HG02759 (cell line): ENCODE measurements at regions not wholly inside any gene's neighbourhood (a gene's known extent, or its start where the extent isn't known, plus 50 kb on each side); places are given as distances from the start of the nearest gene placed in this dataset.

Source experiments
- ATAC-seq: cut with Tn5 transposase; IDR thresholded peaks from one replicate; pipeline ENCODE4 v1.9.1; 2021; ENCODE audit warnings: mild to moderate bottlenecking, moderate library complexity; ENCODE audit not compliant: unreplicated experiment

DNA sequence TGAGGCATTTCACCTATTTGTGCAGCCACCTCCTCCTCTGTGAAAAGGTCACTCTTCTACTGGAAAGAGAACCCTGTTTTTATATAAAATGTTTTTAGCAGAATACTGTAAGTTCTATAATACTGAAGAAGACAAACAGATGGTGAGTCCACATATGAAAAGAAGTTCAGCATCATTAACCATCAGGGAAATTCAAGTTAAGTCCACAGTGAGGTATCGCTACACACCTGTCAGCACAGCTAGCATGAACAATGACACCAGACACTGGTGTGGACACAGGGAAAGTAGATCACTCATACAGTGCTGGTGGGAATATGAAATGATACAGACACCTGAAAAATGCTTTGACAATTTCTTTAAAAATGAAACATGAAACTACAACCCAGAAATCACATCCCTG is 133.0 kb downstream of the MAD2L1 start:
- no peak for ATAC-seq

DNA sequence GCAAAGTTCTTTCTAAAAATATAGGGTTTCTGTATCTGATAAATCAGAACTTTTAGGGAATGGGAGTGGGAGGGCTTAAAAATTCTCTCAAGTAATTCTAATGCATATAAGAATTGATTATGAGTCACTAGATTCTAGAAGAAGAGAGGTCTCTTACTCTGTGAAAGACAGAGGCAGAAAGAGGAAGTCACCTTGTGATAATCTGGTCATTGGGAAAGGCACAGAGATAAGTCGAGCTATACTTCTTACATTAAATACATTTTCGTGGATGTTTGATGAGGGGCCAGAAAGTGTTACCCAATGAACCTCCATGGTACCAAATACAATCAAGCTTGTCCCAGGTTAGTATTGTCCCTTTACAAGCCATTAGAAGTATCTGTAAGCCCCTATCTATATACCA is 134.4 kb downstream of the MAD2L1 start:
- no peak for ATAC-seq

DNA sequence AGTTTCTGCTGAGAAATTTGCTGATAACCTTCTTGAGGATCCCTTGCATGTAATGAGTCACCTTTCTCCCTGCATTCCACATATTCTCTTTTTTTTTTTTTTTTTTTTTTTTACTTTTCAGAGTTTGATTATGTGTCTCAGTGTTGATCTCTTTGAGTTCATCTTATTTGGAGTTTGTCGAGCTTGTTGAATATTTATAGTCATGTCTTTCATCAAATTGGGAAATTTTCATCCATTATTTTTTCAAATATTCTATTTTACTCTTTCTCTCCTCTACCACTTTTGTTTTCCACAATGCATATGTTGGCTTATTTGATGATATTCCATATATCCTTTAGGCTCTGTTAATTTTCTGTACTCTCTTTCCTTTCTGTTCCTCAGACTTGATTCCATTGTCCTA is 136.1 kb downstream of the MAD2L1 start:
- ATAC-seq: no peak

DNA sequence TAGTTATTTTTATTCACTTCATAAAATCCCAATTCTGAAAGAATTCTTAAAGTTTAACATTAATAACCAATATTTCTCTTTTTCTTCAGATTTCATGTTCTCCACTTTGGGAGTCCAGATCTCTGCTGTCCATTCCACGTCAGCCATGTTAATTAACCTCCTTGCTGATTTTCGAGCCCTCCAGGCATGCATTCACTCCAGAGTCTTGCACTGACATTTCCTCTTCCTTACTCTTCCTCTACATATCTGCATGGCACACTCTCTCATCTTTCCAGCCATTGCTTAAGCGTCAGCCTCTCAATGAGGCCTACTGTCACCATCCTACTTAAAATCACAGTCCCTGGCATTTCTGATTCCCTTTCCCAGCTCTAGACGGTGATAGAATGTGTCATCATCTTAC is 144.8 kb downstream of the MAD2L1 start:
- ATAC-seq: no peak

DNA sequence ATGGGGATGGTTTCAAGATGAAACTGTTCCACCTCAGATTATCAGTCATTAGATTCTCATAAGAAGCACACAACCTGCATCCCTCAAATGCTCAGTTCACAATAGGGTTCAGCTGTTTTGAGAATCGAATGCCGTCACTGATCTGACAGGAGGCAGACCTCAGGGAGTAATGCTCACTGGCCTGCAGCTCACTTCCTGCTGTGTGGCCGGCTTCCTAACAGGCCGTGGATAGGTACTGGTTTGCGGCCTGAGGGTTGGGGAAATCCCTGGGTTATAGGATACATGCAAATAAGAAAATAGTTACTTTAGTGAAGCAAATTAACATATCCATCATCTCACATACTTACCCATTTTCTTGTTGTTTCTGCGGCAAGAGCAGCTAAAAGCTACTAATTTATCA is 160.4 kb downstream of the MAD2L1 start:
- ATAC-seq: no peak

- no peak for ATAC-seq
Observed at GRCh38 chr4:119898211-119898610, 168.4 kb downstream of the MAD2L1 start.

DNA sequence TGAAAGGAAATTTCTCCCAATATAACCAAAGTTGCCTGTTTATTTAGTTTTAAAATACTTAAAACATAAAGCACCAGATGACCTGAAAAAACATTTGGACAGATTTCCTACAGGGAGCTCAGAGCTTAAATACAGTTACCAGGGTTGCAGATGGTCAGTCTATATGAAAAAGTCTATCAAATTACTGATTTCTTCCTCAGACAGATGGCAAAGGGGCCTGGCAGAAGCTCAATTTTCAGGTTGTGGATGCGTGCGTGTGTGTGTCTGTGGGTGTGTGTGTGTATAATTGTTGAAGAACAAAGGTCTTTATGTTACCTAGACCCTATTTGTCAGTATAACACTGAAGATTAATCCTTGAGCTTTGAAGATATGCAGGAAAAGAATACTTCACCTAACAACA is 169.4 kb downstream of the MAD2L1 start:
- no peak for ATAC-seq

GRCh38 chr4:119894650-119895208 is 171.9 kb downstream of the MAD2L1 start:
- no peak for ATAC-seq

- no peak for ATAC-seq
Observed at GRCh38 chr4:119873794-119874325, 192.8 kb downstream of the MAD2L1 start.

DNA sequence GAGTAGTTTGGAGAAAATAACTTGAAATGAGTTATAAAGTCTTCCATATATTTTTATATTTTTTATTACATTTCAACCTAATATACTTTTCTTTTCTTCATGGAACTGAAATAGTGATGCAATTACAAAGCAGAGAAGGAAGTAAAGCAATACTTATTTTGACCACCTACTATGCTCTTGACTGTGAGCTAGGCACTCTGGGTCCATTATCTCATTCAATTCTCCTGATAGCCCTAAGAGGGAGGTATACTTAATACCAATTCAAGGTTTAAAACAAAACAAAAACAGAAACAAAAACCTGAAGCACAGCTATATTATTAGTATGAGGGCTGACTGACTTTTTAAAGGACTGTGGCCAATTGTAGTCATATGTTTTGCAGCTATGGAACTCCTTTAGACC is 193.5 kb downstream of the MAD2L1 start:
- ATAC-seq: no peak

- ATAC-seq: no peak
Observed at GRCh38 chr4:119872371-119873016, 194.2 kb downstream of the MAD2L1 start.

- no peak for ATAC-seq
Observed at GRCh38 chr4:119870856-119871255, 195.8 kb downstream of the MAD2L1 start.

GRCh38 chr4:119865789-119866188 is 200.9 kb downstream of the MAD2L1 start:
- no peak for ATAC-seq

DNA sequence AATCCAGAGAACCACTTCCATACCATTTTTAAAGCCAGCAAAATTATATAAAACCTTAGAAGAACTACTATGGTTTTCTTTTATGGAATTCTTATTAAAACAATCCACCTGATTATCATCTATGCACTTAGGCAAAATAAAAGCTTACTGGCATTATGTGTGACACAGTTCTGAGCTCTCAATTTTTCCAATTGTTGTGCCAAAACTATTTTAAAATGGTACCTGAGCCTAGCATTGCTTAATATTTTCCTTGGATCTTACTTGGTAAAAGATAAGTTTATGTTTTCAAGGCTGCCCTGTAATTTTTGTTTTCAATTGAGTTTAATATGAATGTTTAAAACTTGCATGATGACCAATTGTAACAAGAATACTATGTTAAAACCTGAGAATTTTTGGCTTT is 201.3 kb downstream of the MAD2L1 start:
- ATAC-seq: no peak

DNA sequence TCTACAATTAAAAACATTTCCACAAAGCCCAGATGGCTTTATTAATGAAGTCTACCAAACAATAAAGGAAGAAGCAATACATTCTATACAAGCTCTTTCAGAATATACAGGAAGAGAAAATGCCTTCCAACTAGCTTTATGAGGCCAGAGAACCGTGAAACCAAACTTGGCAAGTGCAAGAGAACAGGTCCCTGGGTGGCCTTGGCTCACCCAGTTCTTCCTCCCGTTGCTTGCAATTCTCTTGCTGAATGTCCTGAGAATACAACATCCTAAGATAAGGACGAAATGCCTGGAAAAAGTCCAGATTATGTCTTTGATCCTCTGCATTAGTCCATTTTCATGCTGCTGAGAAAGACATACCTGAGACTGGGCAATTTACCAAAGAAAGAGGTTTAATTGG is 204.9 kb downstream of the MAD2L1 start:
- ATAC-seq: no peak

- no peak for ATAC-seq
Observed at GRCh38 chr4:119858176-119858575, 208.5 kb downstream of the MAD2L1 start.

DNA sequence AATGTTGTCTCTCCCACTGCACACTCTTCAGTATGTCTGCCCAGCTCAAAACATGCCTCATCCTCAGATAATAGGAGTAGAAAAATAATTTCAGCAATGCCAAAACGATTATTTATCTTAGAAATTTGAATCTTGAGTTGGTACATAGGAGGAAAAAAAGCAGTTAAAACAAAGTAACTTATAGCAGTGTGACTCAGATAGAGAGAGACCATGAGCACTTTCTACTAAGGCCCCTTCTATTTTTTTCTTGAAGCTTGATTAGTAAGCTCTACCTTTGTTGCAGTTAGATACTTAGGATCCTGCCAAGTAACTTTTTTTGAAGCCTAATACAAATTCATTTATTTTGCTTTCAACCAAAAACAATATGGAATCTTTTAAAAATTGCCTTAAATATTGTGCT is 212.3 kb downstream of the MAD2L1 start:
- no peak for ATAC-seq

DNA sequence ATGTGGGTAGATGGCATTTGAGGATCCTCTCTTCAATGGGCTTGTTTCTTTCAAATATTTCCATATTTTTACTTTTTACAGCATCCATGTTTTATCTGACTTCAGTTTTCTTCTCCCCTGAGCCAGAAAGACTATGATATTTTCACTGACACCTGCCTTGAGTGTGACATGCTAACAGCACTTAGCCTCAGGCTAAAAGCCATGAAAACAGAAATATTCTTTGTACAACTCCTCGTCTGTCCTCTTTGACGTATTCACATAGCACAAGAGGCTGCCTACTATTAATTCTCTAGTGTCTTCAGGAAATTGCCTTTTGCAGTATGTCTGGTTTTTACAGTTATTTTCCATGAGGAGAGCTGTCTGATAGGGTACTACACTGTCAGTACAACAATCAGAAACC is 215.0 kb downstream of the MAD2L1 start:
- ATAC-seq: no peak

- no peak for ATAC-seq
Observed at GRCh38 chr4:119841361-119841760, 212.8 kb upstream of the PDE5A start.

GRCh38 chr4:119835613-119835910 is 207.0 kb upstream of the PDE5A start:
- ATAC-seq: no peak

DNA sequence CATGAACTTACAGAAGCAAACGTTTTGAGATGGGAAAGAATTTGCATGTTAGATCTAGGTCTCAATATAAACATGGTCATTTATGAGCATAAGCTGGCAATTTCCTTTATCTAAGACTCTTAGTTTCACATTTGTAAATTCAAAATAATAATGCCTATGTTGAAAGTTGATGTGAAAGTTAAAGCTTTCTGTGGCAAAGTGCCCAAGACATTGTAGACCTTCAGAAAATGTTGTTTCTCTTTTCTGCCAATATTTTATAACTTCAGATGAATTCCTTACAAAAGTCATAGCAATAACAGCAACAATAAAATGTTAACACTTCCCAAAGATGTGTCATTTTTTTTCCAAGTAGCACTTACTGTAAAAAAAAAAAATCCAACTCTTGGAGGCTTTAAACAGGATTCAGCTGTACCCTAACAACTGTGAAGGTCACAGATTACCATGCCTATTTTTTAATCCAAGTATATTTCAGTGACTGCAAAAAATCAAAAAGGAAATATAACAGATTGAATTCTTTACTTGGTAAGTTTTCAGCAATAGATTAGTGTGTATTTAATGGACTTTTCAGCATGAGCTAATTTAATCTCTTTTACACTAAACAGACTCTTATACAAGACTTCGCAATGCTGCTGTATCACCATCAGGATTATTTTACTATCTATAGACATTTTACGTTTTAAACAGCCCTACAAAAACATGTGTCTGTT is 206.5 kb upstream of the PDE5A start:
- ATAC-seq: no peak

- no peak for ATAC-seq
Observed at GRCh38 chr4:119833611-119834010, 205.0 kb upstream of the PDE5A start.
